ENCODE measurements at regions not wholly inside any gene's neighbourhood (a gene's known extent, or its start where the extent isn't known, plus 50 kb on each side); places are given as distances from the start of the nearest gene placed in this dataset.

GRCh38 chr4:129682586-129682985 is 586.6 kb downstream of the C4orf33 start:
- TF ChIP-seq, protein P1, sequence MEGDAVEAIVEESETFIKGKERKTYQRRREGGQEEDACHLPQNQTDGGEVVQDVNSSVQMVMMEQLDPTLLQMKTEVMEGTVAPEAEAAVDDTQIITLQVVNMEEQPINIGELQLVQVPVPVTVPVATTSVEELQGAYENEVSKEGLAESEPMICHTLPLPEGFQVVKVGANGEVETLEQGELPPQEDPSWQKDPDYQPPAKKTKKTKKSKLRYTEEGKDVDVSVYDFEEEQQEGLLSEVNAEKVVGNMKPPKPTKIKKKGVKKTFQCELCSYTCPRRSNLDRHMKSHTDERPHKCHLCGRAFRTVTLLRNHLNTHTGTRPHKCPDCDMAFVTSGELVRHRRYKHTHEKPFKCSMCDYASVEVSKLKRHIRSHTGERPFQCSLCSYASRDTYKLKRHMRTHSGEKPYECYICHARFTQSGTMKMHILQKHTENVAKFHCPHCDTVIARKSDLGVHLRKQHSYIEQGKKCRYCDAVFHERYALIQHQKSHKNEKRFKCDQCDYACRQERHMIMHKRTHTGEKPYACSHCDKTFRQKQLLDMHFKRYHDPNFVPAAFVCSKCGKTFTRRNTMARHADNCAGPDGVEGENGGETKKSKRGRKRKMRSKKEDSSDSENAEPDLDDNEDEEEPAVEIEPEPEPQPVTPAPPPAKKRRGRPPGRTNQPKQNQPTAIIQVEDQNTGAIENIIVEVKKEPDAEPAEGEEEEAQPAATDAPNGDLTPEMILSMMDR (conservative IDR thresholded peaks at IDR 0.05 in 1 of 2, IDR thresholded peaks at IDR 0.05 in 1 of 2; ENCODE audit: low read depth in 1 of 2, low read length in 2 of 2) = no peak
- no peak for TF ChIP-seq EZH2 (IDR thresholded peaks at IDR 0.05; ENCODE audit: low read length, missing control alignments)

Data from fibroblast of lung (primary cell).